GM18870 (cell line): ENCODE measurements at regions not wholly inside any gene's neighbourhood (a gene's known extent, or its start where the extent isn't known, plus 50 kb on each side); places are given as distances from the start of the nearest gene placed in this dataset.

ENCODE experiments used
- ATAC-seq: cut with Tn5 transposase; IDR thresholded peaks from one replicate; pipeline ENCODE4 v1.9.1; 2021; ENCODE audit warnings: moderate library complexity; ENCODE audit not compliant: unreplicated experiment

DNA sequence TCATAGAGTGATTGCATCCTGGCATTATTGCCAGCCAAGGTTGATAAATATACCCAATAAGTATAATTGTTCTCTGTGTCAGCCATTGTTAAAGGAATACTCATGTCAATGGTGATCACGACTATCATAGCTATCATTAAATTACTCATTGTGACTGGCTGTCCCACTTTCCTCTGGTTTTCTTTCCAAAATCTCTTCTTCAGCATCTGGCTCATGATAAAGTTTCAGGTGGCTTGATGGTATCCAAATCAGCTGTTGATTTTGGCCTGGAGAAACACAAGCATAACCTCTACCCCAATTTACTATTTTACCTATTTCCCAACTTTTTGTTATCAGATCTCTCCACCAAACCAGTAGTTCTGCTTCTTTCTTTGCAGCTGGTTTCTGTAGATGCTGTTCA is 67.1 kb upstream of the SPIN2A start:
- no peak for ATAC-seq

DNA sequence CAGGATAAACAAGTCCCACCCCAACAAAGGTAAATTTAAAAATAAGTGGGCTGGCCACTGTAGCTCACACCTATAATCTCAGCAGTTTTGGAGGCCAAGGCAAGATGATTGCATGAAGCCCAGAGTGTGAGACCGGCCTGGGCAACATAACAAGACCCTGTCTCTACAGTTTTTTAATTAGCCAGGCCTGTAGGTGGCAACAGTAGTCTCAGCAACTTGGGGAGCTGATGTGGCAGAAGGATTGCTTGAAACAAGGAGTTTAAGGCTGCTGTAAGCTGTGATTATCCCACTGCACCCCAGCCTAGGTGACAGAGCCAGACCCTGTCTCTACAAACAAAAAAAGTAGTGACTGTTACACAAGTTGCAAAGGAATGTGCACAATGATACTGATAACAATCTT is 74.6 kb upstream of the FAAH2 start:
- no peak for ATAC-seq

DNA sequence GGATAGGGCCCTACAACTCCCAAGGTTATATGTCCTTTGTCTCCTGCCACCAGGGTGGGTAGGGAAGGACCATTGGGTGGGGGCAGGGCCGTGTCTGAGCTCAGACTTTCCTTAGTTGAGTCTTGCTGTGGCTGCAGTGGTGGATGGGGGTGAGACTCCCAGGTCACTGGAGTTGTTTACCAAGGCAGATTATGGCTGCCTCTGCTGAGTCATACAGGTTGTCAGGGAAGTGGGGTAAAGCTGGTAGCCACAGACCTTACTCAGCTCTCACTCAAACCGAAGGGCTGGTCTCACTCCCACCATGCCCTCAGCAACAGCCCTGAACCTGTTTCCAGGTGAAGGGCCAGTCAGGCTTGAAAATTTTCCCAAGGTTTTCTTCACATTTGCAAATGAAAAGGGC is 58.8 kb upstream of the FAAH2 start:
- ATAC-seq, result no peak

DNA sequence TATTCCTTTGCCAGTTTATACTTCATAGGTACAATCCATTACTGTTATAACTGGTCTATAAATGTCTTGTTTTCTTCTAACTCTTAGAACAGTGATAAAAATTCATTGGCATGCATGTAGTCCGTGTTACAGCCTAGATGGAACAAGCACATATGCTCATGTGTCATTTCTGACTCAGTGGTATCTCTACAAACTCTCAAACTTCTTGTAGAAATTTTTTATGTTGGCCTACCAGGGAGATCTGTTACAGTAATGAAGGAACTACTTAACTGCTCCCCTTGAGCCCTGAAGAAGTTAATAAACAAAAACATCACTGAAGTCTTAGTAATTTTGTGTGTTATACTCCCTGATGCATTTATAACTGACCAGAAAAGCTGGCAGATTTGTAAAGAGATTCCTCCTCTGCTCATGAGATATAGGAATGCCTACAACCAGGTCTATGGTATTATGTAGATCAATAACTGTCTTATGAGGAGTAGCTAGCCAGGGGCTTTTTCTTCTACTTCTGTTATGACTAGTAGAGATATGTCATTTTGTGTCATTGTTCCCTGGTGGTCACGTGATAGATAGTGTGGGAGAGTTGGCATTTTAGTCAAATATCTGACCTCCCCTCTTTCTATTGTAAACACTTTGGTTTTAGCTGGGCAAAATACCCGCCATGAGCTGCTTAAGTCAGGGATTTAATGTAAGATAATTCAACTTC is 53.7 kb upstream of the FAAH2 start:
- peak; percentile 94 for ATAC-seq
